ENCODE measurements at regions not wholly inside any gene's neighbourhood (a gene's known extent, or its start where the extent isn't known, plus 50 kb on each side); places are given as distances from the start of the nearest gene placed in this dataset.

- H3K9ac ChIP-seq (ENCODE audit: low read length in 3 of 3) = no peak overlapping the region
- H3K4me3 ChIP-seq (ENCODE audit: low read length in 3 of 3) = no peak overlapping the region
- DNase-seq (no peak), FAIRE-seq (no peak)
- no peaks in the 10 kb centered on the region for H3K36me3 ChIP-seq (ENCODE audit: control insufficient read depth in 2 of 3, insufficient read depth in 3 of 3, low read length in 3 of 3)
- no peak overlapping the region for H3K27ac ChIP-seq (ENCODE audit: low read depth in 2 of 2, low read length in 2 of 2)
- peaks cover 0 to 2% (median 0%) of the 10 kb centered on the region in 3 donors for H3K9me3 ChIP-seq (ENCODE audit: control insufficient read depth in 2 of 3, insufficient read depth in 1 of 3, low read length in 3 of 3)
- intact Hi-C loops (cut with DNase I) = no loop called here
- TF ChIP-seq, protein P1, sequence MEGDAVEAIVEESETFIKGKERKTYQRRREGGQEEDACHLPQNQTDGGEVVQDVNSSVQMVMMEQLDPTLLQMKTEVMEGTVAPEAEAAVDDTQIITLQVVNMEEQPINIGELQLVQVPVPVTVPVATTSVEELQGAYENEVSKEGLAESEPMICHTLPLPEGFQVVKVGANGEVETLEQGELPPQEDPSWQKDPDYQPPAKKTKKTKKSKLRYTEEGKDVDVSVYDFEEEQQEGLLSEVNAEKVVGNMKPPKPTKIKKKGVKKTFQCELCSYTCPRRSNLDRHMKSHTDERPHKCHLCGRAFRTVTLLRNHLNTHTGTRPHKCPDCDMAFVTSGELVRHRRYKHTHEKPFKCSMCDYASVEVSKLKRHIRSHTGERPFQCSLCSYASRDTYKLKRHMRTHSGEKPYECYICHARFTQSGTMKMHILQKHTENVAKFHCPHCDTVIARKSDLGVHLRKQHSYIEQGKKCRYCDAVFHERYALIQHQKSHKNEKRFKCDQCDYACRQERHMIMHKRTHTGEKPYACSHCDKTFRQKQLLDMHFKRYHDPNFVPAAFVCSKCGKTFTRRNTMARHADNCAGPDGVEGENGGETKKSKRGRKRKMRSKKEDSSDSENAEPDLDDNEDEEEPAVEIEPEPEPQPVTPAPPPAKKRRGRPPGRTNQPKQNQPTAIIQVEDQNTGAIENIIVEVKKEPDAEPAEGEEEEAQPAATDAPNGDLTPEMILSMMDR (IDR thresholded peaks at IDR 0.05; ENCODE audit: borderline replicate concordance, extremely low read depth, insufficient read depth) = no peak
- H3K27me3 ChIP-seq (ENCODE audit: control insufficient read depth, insufficient read depth, low read length) = no peaks in the 10 kb centered on the region
- H3K4me1 ChIP-seq (ENCODE audit: control insufficient read depth in 2 of 3, insufficient read depth in 2 of 3, low read depth in 1 of 3, low read length in 3 of 3) = no peaks in the 10 kb centered on the region
Observed at GRCh38 chr18:38052879-38053590, 487.4 kb upstream of the CELF4 start.

GRCh38 chr18:38047820-38048219 is 482.2 kb upstream of the CELF4 start:
- FAIRE-seq = no peak
- no peak for DNase-seq
- peaks cover 0 to 2% (median 0%) of the 10 kb centered on the region in 3 donors for H3K9me3 ChIP-seq (ENCODE audit: control insufficient read depth in 2 of 3, insufficient read depth in 1 of 3, low read length in 3 of 3)
- no peaks in the 10 kb centered on the region for H3K36me3 ChIP-seq (ENCODE audit: control insufficient read depth in 2 of 3, insufficient read depth in 3 of 3, low read length in 3 of 3)
- TF ChIP-seq, protein P1 (IDR thresholded peaks at IDR 0.05; ENCODE audit: borderline replicate concordance, extremely low read depth, insufficient read depth) = no peak
- H3K27ac ChIP-seq (ENCODE audit: low read depth in 2 of 2, low read length in 2 of 2) = no peak overlapping the region
- H3K9ac ChIP-seq (ENCODE audit: low read length in 3 of 3) = no peak overlapping the region
- no peaks in the 10 kb centered on the region for H3K27me3 ChIP-seq (ENCODE audit: control insufficient read depth, insufficient read depth, low read length)
- H3K4me1 ChIP-seq (ENCODE audit: control insufficient read depth in 2 of 3, insufficient read depth in 2 of 3, low read depth in 1 of 3, low read length in 3 of 3) = no peaks in the 10 kb centered on the region
- H3K4me3 ChIP-seq (ENCODE audit: low read length in 3 of 3) = no peak overlapping the region
- intact Hi-C loops (cut with DNase I) = no loop called here

DNA sequence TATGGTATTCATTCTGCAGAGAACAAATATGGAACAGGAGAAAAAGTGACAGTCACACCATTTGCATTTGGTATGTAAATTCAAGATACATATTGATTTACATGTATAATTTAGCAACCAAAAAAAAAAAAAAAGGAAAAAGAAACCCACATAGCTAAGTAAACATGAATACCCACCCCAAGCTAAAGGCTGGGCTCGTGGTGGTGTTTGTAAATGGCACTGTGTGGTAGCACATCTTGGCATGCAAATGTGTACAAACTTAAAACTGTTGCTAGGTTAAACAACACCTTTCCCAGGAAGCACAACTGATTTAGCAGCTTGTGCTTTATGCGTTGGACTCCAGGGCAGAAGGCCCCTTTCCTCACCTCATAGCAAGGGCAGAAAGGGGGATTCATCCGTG is 481.1 kb upstream of the CELF4 start:
- DNase-seq (no peak), FAIRE-seq (no peak)
- Histone ChIP-seq H3K4me1 (ENCODE audit: control insufficient read depth in 2 of 3, insufficient read depth in 2 of 3, low read depth in 1 of 3, low read length in 3 of 3) (no peaks in the 10 kb centered on the region), H3K4me3 (ENCODE audit: low read length in 3 of 3) (no peak overlapping the region), H3K9me3 (ENCODE audit: control insufficient read depth in 2 of 3, insufficient read depth in 1 of 3, low read length in 3 of 3) (peaks cover 0 to under 1% (median 0%) of the 10 kb centered on the region in 3 donors), H3K27me3 (ENCODE audit: control insufficient read depth, insufficient read depth, low read length) (no peaks in the 10 kb centered on the region), H3K36me3 (ENCODE audit: control insufficient read depth in 2 of 3, insufficient read depth in 3 of 3, low read length in 3 of 3) (no peaks in the 10 kb centered on the region), H3K27ac (ENCODE audit: low read depth in 2 of 2, low read length in 2 of 2) (no peak overlapping the region), H3K9ac (ENCODE audit: low read length in 3 of 3) (no peak overlapping the region)
- TF ChIP-seq, protein P1 (IDR thresholded peaks at IDR 0.05; ENCODE audit: borderline replicate concordance, extremely low read depth, insufficient read depth) = no peak
- intact Hi-C loops (cut with DNase I) = no loop called here

- FAIRE-seq (no peak), DNase-seq (no peak)
- Histone ChIP-seq H3K4me1 (ENCODE audit: control insufficient read depth in 2 of 3, insufficient read depth in 2 of 3, low read depth in 1 of 3, low read length in 3 of 3) (no peaks in the 10 kb centered on the region), H3K9ac (ENCODE audit: low read length in 3 of 3) (no peak overlapping the region), H3K36me3 (ENCODE audit: control insufficient read depth in 2 of 3, insufficient read depth in 3 of 3, low read length in 3 of 3) (no peaks in the 10 kb centered on the region), H3K4me3 (ENCODE audit: low read length in 3 of 3) (no peak overlapping the region), H3K9me3 (ENCODE audit: control insufficient read depth in 2 of 3, insufficient read depth in 1 of 3, low read length in 3 of 3) (no peaks in the 10 kb centered on the region), H3K27me3 (ENCODE audit: control insufficient read depth, insufficient read depth, low read length) (no peaks in the 10 kb centered on the region), H3K27ac (ENCODE audit: low read depth in 2 of 2, low read length in 2 of 2) (no peak overlapping the region)
- TF ChIP-seq, protein P1 (IDR thresholded peaks at IDR 0.05; ENCODE audit: borderline replicate concordance, extremely low read depth, insufficient read depth) = no peak
- intact Hi-C loops (cut with DNase I) = no loop called here
Observed at GRCh38 chr18:38045845-38046244, 480.2 kb upstream of the CELF4 start.
